Right ventricle myocardium superior (tissue), 1 donor: ENCODE measurements at regions not wholly inside any gene's neighbourhood (a gene's known extent, or its start where the extent isn't known, plus 50 kb on each side); places are given as distances from the start of the nearest gene placed in this dataset.

ENCODE experiments used
- ATAC-seq: fragments of 200-7000 bp; cut with Tn5 transposase; one replicate; pipeline ENCODE4 v1.9.1; 2020; ENCODE audit warnings: mild to moderate bottlenecking; ENCODE audit not compliant: poor library complexity
- DNase-seq: peaks from one replicate; pipeline ENCODE4 v3.0.0-alpha.2; 2020
- intact Hi-C: fragments of 100-400 bp; cut with DNase I; formaldehyde crosslinking; loops from one replicate; pipeline ENCODE4 v1.11.2; 2022
- donor health status: DM: no; HTN: yes; CAD: no; lungs with severe emphysema.

DNA sequence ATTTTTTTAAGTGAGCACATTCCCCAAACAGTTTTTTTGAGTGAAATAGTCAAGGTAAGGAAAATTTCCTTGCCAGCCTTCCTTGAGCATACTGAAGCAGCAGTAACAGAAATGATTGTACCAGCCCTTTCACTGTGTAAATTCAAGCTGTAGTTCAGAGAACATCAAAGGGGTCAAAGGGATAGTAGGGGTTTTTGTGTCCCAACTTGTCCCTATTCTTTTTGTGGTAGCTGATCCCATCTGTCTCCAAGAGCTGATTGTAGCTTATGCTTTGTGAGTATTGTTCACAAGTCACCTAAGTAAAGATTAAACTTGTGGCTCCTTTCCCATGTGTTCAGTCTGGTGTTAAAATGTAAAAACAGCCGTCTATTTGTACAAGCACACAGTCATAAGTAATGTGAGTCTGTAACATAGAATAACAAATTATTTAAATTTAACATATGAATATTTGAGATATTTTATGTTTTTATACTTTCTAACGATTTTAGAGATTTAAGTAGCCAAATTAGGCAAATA lies 185.0 kb downstream of the CENPW start:
- intact Hi-C loops, result no loop called here
- DNase-seq (no peak), ATAC-seq (no peak)

DNA sequence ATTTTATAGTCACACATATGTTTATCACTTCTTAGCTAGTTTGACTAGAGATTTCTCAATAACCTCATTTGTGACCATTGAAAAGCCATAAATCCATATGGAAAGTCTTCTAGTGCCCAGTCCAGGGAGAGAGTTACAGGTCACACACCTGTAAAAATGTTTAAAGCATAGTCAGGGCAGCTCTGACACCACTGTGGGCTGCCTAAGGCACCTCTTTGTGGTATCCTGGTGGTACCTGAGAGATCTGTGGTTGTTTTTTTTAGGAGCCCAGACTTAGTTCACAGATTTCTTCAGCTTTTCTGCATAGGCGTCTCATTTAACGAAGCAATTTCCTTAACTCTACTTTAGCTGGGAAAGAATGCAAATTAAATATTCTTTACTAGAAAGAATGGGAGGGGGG lies 186.6 kb downstream of the CENPW start:
- intact Hi-C loops, result no loop called here
- no peak for ATAC-seq
- no peak for DNase-seq

DNA sequence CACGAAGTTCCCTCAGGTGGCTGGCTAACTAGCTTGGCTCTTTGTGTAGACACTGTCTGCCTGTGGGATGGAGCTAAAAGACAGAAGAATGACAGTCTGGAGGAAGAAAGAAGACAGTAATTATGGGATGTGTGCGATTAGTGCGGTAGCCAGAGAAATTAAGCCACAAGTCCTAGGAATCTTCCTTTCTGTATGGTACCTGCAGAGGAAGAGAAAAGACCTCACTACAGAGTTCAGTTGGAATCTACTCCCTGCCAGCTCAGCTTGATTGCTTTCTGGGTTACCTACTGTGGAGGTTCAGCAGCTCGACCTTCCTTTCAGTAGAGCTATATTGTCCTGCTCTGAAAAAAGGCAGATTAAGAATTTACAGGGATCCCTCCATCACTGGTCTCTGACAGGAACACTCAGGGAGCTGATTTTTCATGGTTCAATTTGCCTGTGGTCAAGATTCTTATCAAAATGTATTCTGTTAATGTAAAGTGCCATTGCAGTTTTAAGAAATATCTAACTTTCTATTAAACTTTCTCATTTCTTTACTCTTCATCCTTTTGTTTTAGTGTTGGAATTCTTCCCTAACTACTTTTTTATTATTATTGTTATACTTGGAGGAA lies 187.2 kb downstream of the CENPW start:
- DNase-seq, result no peak
- intact Hi-C loops, result no loop called here
- ATAC-seq, result no peak

DNA sequence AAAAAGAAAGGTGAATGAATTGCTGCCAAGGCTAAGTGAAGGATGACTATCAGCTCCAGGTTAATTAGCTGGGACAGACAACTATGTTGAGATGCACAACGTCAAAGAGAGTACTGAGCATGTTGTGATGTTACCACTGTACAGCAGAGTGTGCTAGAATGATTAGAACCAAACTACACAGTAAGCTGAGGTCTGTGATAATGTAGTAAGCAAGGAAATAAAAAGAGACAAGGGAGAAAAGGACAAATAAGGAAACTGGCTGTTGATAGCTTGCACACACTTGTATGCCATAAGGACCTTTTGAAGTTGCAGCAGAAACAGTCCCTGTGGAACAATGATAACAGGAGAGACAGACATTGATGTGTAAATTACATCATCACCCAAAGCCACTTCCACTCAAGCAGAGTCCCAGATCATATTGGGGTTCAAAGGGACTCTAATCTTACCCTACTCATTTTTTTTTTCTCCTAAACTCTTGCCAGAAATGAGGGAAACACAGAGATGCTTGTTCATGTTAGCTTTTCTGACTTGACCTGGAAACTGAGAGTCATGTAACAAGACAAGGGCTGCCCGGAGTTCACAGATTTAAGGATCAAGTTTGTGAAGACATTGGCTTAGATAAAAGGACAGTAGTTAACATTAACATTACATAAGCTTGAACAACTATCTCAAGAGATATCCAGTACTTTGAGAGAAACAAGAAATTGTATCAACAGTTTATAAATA lies 189.9 kb downstream of the CENPW start:
- intact Hi-C loops, result no loop called here
- ATAC-seq, result no peak
- no peak for DNase-seq

DNA sequence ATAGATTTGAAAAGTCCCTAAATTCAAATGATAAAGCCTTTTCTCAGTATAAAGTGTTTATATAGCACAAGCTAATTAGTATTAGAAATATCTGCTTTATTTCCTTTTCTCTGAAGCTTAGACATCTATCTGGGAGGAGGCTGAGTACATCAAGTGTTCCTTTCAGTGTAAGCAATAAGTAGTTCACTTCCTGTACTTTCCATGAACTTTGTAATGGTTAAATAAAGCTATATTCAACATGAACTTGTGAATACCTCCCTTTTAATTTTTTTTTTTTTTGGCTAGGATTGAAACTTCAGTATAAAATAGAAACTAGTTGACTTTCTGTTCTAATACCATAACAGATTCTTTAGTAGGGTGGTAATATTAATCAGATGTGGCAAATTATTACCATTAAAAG lies 190.9 kb downstream of the CENPW start:
- intact Hi-C loops, result no loop called here
- DNase-seq, result no peak
- ATAC-seq, result no peak

DNA sequence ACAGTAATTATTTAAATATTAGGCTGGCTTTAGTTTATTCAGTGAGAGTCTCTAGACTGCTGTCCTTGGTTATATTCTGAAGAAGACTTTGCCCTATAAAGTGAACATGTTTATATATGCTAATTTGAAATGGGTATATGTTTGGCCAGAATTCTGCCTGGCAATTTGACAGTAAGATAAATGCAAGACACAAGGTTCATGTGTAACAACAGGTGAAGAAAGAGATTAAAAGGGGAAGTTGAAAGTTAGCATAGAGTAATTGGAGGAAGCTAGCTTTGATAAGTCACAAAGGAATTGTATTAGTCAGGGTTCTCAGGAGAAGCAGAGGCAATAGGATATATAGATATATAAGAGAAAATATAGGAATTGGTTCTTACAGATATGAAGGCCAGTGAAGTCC lies 191.4 kb downstream of the CENPW start:
- intact Hi-C loops, result no loop called here
- no peak for DNase-seq

DNA sequence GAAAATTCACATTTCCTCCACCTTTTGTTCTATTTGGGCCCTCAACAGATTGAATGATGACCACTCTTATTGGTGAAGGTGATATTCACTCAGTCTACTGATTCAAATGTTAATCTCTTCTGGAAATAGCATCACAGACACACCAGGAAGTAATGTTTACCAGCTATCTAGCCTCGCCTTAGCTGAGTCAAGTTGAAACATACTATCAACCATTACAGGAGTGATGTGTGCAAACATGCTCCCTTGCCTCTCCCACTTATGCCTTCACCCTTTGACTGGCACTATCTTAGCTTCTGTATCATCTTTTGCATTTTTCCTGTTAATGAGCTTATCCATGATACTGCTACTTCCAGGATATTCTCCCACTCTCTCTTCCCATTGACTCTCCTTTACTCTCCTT lies 191.9 kb downstream of the CENPW start:
- intact Hi-C loops, result no loop called here

More for the DNA sequence above, 191.4 kb downstream of the CENPW start:
- ATAC-seq, result no peak

DNA sequence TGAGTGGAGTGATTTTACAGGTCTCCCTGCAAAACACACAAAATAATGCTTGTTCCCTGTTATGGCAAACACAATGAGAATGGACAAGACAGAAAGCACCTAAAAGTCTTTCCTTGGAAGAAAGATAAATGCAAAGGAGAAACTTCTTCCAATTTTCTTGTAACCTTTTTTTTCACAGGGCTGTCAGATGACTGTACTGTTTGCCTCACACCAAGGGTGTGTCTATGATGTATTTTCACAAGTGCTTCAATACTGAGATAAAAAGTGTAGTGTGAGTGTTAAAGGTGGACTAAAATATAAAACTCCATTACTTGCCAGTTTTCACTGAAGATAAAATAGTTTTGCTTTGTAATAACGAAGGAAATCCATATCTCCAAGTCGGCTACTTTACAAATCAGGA lies 194.5 kb downstream of the CENPW start:
- intact Hi-C loops, result no loop called here
- DNase-seq (no peak), ATAC-seq (no peak)

More for the DNA sequence above, 191.9 kb downstream of the CENPW start:
- no peak for ATAC-seq
- no peak for DNase-seq

DNA sequence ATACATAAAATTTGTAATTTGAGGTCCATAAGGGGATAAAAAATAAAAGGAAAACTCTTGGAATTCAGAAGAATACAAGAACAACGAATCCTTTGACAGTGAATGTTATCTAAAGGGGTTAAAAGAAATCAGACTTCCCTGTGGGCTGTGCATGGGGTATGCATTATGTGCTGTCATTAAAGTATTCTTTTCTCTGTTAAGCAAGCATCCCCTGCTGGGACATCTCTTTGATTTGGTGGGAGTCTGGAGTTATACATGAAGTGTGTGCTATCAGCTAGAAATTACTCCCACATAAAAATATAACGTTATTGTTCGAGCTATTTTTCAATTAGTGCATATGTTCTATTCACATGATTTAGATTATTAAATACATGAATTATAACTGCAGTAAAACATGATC lies 195.2 kb downstream of the CENPW start:
- DNase-seq (no peak), ATAC-seq (no peak)
- intact Hi-C loops, result no loop called here

DNA sequence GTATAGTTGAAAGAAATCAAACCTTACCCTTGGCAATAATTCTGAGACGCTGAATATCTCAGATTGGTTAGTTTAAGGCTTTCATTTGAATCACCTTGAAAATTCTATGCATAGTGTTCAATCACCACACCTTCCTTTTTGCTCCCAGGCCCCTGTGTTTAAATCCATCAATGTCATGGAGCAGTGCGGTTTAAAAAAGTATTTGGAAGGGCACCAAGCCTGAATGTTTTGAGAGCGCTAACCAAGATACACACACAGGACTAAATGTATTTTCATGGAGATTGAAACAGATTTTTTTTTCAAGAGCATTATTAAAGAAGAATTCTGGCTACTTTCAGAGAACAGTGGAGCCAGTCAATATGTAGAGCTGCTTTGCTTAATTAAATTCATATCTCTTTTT lies 195.7 kb downstream of the CENPW start:
- DNase-seq (no peak), ATAC-seq (no peak)
- intact Hi-C loops, result no loop called here

DNA sequence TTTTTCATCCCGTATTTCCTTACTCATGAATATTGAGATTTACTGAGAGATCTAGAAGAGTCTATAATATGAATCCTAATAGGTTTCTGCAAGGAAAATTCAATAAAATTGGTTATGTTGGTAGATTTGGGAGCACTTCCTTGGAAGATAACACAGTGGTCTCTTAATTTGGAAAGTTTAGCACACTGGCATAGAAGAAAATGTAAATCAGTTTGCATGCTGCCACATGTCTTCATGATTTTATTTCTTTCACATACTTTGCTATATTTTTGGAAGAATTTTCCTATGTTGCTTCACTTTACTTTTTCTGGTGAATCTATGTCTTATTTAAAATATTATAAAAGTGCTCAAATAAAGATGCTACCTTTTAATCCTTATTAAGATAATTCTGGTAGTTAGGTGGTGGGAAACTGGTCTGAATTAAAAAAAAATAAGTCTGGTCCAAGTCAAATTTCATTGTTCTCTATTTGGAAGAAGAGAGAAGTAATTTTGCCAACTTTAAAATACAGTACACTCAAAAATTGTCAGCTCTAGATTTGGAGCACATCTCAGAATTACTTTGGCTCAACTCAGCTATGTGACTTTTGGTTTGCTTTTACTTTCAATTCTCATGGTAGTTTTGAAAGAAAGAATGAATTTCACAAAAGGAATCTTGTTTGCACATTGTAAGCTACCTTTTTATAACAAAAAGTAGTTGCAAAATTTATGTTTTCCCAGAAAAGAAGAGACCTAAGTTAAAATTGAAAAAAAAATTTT lies 197.3 kb downstream of the CENPW start:
- no peak for DNase-seq
- intact Hi-C loops, result no loop called here
- ATAC-seq, result no peak

DNA sequence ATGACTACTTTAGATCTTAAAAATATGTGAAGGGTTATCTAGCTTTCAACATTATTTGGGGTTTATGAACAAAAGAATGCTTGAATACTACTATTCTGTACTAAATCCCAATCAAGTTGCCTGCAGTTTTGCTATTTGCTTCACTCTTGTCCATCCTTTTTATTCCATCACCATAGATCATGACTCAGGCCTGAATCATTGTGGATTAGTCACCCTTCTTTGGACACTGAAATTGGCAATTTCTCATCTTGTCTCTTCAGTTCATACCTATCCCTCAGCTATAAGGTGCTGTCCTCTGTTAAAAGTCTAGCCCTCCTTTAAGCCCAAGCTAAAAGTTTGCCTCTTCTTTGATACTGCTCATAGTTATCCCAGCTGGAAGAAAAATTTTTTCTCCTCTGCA lies 199.1 kb downstream of the CENPW start:
- DNase-seq (no peak), ATAC-seq (no peak)
- intact Hi-C loops, result no loop called here

DNA sequence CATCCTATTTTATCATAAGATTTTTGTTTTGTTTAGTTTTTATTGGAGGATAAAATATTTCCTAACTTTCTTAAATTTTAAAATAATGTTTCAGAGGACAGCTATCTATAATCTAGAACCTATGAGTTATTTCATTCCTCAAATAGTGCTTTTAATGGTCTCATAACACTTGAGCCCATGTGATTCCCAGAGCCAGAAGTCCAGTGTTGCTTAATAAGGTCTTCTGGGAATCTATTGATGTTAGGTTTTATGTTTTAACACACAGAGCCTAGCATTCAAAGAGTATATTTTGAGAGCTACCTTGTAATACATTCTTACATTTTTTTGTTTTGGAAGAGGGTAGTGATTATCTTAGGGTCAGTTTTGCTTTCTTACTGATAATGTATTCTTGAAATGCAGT lies 200.2 kb downstream of the CENPW start:
- no peak for DNase-seq
- no peak for ATAC-seq
- intact Hi-C loops, result no loop called here

DNA sequence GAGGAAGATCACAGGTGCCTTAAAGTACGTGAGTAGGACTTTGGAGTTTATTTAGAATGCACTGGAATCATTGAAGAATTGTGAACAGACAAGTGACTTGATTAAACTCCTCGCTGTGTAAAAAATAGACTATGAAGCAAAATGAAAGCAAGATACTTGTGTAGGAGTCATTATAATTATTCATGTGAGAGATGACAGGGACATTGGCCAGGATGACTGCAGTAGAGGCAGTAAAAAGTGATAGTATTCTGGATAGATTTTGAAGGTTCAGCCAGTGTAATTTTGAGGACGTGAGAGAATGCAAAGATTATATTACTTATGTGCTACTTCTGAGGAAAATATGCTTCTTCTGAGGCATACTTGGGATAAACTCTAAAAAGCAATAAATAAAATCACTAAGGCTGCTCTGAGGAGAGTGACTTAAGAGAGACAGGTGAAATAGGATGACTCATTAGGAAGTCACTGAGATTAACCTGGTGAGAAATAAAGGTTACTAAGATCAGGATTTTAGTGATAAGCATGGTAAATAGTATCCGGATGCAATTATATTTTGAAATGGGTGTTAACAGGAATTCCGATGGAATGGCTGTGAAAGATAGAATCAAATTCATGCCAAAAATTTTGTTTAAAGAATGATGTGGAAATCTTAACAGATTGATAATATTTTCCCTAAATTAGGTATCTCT lies 202.0 kb downstream of the CENPW start:
- no peak for DNase-seq
- no peak for ATAC-seq
- intact Hi-C loops, result no loop called here

DNA sequence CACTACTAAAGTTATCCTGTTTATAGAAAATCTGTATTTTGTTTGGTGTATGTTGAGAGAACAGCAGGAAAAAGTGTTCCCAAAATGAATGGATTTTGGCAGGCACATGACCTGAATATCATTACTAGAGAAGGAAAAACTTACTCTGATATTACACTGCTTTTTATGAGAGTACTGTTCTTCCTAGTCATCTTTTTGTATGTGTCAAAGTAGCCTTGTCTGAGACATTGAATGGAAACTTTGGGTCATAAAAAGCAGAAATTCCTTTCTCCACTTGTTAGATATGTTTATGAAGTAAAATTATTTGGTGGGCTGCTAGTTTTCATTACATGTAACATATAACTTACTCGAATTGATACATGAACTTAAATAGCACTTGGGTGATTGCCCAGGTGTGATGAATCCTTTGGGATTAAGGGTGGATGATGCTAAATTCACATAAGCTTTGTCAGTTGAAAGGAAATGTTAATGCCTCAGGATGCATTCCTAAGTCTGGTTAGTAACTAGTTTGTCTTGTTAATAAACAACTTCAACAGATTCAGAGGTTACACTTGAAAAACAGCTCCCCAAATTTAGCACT lies 206.7 kb downstream of the CENPW start:
- intact Hi-C loops, result no loop called here
- ATAC-seq (no peak), DNase-seq (no peak)

DNA sequence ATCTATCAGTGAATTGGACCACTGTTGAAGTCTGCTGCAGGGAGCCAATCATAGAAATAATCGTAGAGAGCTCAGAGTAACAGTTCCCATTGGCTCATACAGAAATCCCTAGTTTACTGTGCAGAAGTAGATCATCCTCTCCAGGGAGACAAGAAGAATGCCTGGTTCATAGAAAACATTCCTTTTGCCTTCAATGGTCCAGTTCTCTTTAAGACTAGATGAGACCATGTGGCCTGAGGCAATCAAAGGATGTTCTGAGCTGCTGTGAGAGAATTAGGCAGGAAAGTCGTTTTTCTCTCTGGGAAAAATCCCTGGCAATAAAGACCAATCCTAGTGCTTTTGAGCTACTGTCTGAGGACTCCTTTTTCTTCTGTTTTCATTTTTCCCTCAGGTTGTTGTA lies 208.4 kb downstream of the CENPW start:
- intact Hi-C loops, result no loop called here
- DNase-seq (no peak), ATAC-seq (no peak)

DNA sequence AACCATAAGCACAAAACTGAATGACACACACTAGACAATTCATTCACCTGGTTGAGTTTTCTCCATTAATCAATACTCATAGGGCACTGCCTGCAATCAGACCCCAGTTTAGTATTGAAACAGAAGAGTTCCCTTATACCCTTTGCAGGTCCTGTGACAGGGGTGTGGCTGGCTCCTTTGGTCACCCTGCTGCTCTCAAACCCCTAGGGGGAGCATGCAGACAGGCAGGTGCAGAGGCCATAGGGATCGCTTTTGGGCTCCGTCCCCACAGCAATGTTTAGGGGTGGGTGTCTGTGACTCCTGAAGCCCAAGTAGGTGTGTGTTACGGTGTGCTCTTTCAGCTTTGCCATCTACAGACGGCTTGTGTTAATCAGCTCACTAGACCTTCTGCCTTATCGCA lies 210.4 kb downstream of the CENPW start:
- ATAC-seq (no peak), DNase-seq (no peak)
- intact Hi-C loops, result no loop called here

DNA sequence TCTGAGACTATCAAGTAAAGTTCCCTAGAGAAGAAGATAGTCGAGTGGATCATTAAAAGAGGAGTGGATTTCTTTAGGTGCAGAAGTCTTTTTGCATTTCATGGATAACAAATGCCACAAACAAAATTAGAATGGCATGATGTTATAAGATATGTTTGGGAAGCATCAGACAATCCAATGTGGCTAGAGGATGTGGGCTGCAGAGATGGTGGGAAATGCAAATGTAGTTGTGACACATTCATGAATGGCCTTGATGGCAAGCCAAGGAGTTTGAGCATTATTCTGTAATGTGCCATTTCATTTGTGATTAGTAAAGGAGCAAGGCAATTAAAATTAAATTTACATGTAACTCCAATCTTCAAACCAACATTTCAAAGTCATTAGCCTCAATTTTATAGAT lies 211.9 kb downstream of the CENPW start:
- no peak for ATAC-seq

DNA sequence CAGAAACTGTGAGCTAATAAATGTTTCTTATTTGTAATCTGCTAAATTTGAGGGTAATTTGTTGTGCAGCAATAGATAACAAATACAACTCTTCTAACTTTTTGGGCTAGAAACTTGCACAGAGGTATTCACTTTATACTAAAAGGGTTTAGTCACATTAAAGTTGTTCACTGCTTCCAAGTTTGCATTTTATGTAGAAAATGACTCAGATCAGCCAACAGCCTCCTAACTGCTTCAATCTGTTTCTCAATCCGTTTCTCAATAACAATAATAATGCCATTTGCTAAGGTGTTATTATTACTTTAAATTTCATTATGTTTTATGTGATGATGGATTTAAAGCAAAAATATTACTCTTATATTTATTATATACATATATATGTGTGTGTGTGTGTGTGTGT lies 213.9 kb downstream of the CENPW start:
- intact Hi-C loops, result no loop called here
- ATAC-seq (no peak), DNase-seq (no peak)

More for the DNA sequence above, 211.9 kb downstream of the CENPW start:
- no peak for DNase-seq
- intact Hi-C loops, result no loop called here
